ENCODE measurements at regions not wholly inside any gene's neighbourhood (a gene's known extent, or its start where the extent isn't known, plus 50 kb on each side); places are given as distances from the start of the nearest gene placed in this dataset.

DNA sequence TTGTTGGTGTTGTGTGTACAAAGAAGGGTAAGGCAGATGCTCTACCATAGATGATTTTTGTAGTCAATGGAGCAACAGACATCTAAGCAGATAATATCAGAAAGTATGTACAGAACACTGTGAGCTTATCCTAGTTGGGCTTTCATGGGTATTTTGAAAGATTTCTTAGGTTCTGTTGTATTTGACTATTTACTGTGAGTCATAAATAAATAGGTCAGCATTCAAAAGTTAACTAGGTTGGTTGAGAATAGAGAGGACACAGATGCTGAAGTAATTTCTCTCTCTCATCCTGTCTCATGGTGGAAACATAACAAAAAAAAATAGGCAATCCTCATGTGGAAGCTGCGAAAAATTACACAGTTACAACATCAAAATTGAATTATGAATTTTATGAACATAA is 413.5 kb downstream of the CCDC91 start:
- TF ChIP-seq, protein P1, sequence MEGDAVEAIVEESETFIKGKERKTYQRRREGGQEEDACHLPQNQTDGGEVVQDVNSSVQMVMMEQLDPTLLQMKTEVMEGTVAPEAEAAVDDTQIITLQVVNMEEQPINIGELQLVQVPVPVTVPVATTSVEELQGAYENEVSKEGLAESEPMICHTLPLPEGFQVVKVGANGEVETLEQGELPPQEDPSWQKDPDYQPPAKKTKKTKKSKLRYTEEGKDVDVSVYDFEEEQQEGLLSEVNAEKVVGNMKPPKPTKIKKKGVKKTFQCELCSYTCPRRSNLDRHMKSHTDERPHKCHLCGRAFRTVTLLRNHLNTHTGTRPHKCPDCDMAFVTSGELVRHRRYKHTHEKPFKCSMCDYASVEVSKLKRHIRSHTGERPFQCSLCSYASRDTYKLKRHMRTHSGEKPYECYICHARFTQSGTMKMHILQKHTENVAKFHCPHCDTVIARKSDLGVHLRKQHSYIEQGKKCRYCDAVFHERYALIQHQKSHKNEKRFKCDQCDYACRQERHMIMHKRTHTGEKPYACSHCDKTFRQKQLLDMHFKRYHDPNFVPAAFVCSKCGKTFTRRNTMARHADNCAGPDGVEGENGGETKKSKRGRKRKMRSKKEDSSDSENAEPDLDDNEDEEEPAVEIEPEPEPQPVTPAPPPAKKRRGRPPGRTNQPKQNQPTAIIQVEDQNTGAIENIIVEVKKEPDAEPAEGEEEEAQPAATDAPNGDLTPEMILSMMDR (conservative IDR thresholded peaks at IDR 0.05; ENCODE audit: low read depth, low read length) = no peak
- no peak for TF ChIP-seq EZH2 (IDR thresholded peaks at IDR 0.05; ENCODE audit: borderline replicate concordance, low read depth, low read length, poor library complexity, severe bottlenecking)
